H1 (cell line): ENCODE measurements at regions not wholly inside any gene's neighbourhood (a gene's known extent, or its start where the extent isn't known, plus 50 kb on each side); places are given as distances from the start of the nearest gene placed in this dataset.

Experiments
- CTCF ChIA-PET: fragments of 300-600 bp; sonication (Branson Sonifier 250); formaldehyde crosslinking; loops from one replicate; lab custom pipeline; 2021; ENCODE audit not compliant: partially characterized antibody; lab: Charles Lee
- POLR2A ChIA-PET: fragments of 300-600 bp; sonication (Branson Sonifier 250); formaldehyde crosslinking; loops from one replicate; lab custom pipeline; 2021; ENCODE audit warnings: inconsistent platforms; ENCODE audit not compliant: partially characterized antibody; lab: Charles Lee
- DNase-seq, 2 experiments: peaks; one replicate each; pipeline versions ENCODE4 v3.0.0 to v3.0.0-alpha.2; 2010 to 2022; ENCODE audit warnings: low spot score in 2 of 2, low read depth in 1 of 2, mixed read lengths in 1 of 2
- FAIRE-seq: peaks from 2 replicates; lab custom pipeline; 2011; peaks lifted over from hg19 to GRCh38; lab: Jason Lieb, UNC
- H2AFZ ChIP-seq: 2 replicates; pipeline ENCODE4 v1.8.1; 2012; ENCODE audit warnings: low read length, inconsistent platforms
- H2AK5ac ChIP-seq: 2 replicates; pipeline ENCODE4 v1.6.1; 2013; ENCODE audit warnings: low read depth, low read length
- H2BK120ac ChIP-seq: replicated peaks from 2 replicates; pipeline ENCODE3; 2013; ENCODE audit warnings: low read depth, low read length, inconsistent platforms
- H2BK12ac ChIP-seq: 2 replicates; pipeline ENCODE4 v1.6.1; 2013; ENCODE audit warnings: low read depth, low read length
- H2BK15ac ChIP-seq: 2 replicates; pipeline ENCODE4 v1.6.1; 2013; ENCODE audit warnings: low read length
- H2BK20ac ChIP-seq: 2 replicates; pipeline ENCODE4 v1.6.1; 2013; ENCODE audit warnings: low read length
- H2BK5ac ChIP-seq: 2 replicates; pipeline ENCODE4 v1.6.1; 2013; ENCODE audit warnings: low read depth, low read length
- H3K14ac ChIP-seq: 2 replicates; pipeline ENCODE4 v1.6.1; 2013; ENCODE audit warnings: inconsistent platforms; ENCODE audit not compliant: insufficient read length
- H3K18ac ChIP-seq: 2 replicates; pipeline ENCODE4 v1.6.1; 2013; ENCODE audit warnings: low read length; ENCODE audit errors: extremely low read depth
- H3K23ac ChIP-seq: 2 replicates; pipeline ENCODE4 v1.6.1; 2013; ENCODE audit warnings: inconsistent platforms; ENCODE audit not compliant: insufficient read length
- H3K23me2 ChIP-seq: 2 replicates; pipeline ENCODE4 v1.6.1; 2013; ENCODE audit warnings: low read depth, low read length
- H3K27ac ChIP-seq: 2 replicates; pipeline ENCODE4 v1.6.1; 2011; ENCODE audit warnings: low read depth, low read length, inconsistent platforms
- H3K27me3 ChIP-seq, 4 experiments: replicated peaks in 1 of 4; 1 replicate in 1 of 4; 2 replicates in 3 of 4; pipeline versions ENCODE4 v1.6.1 to v1.8.1; 2011 to 2013; ENCODE audit warnings: low read length in 3 of 4, mild to moderate bottlenecking in 3 of 4, inconsistent platforms in 2 of 4, mixed read lengths in 2 of 4, moderate library complexity in 1 of 4; ENCODE audit not compliant: control insufficient read depth in 3 of 4, insufficient read depth in 3 of 4; ENCODE audit errors: extremely low read depth in 1 of 4
- H3K36me3 ChIP-seq, 4 experiments: 2 replicates each; pipeline versions ENCODE4 v1.6.1 to v1.8.1; 2011 to 2013; ENCODE audit warnings: mild to moderate bottlenecking in 4 of 4, low read length in 3 of 4, moderate library complexity in 2 of 4, control low read depth in 1 of 4, inconsistent platforms in 1 of 4; ENCODE audit not compliant: insufficient read depth in 4 of 4, control insufficient read depth in 2 of 4
- H3K4ac ChIP-seq: replicated peaks from 2 replicates; pipeline ENCODE3; 2013; ENCODE audit warnings: low read length, low read depth, mixed read lengths, inconsistent platforms; ENCODE audit not compliant: insufficient read length
- H3K4me1 ChIP-seq, 4 experiments: replicated peaks in 1 of 4; 1 replicate in 1 of 4; 2 replicates in 3 of 4; pipeline versions ENCODE4 v1.6.1 to v1.8.1; 2011 to 2013; ENCODE audit warnings: low read length in 3 of 4, inconsistent platforms in 2 of 4, mixed read lengths in 1 of 4; ENCODE audit not compliant: insufficient read depth in 4 of 4, control insufficient read depth in 3 of 4
- H3K4me2 ChIP-seq, 2 experiments: 2 replicates each; pipeline versions ENCODE4 v1.6.1 to v1.8.1; 2011 to 2013; ENCODE audit warnings: low read depth in 2 of 2, low read length in 2 of 2, control low read depth in 1 of 2, inconsistent platforms in 1 of 2, mild to moderate bottlenecking in 1 of 2; ENCODE audit not compliant: insufficient read depth in 1 of 2
- H3K4me3 ChIP-seq, 4 experiments: fragments of 200-600, 300-600 bp in 1 of 4; sonication (generic), shearing (Covaris generic), sonication (Bioruptor Twin) in 1 of 4; 2 replicates each; pipeline versions ENCODE4 v1.5.1 to v1.8.1; 2011 to 2016; ENCODE audit warnings: low read length in 4 of 4, low read depth in 3 of 4, control low read depth in 2 of 4, inconsistent platforms in 2 of 4, mild to moderate bottlenecking in 2 of 4, mixed read lengths in 1 of 4, moderate library complexity in 1 of 4; ENCODE audit not compliant: insufficient read depth in 2 of 4; ENCODE audit errors: extremely low read depth in 1 of 4
- H3K56ac ChIP-seq: replicated peaks from 2 replicates; pipeline ENCODE3; 2013; ENCODE audit warnings: low read depth, mild to moderate bottlenecking, mixed read lengths, low read length, inconsistent platforms; ENCODE audit not compliant: insufficient read length
- H3K79me1 ChIP-seq: 2 replicates; pipeline ENCODE4 v1.6.1; 2013; ENCODE audit warnings: low read depth, low read length, control low read depth
- H3K79me2 ChIP-seq, 2 experiments: 2 replicates each; pipeline versions ENCODE4 v1.6.1 to v1.8.1; 2012 to 2013; ENCODE audit warnings: low read length in 2 of 2, mild to moderate bottlenecking in 2 of 2, inconsistent platforms in 1 of 2; ENCODE audit not compliant: insufficient read depth in 2 of 2, control insufficient read depth in 1 of 2
- H3K9ac ChIP-seq, 4 experiments: replicated peaks in 1 of 4; 1 replicate in 1 of 4; 2 replicates in 3 of 4; pipeline versions ENCODE4 v1.6.1 to v1.8.1; 2011 to 2013; ENCODE audit warnings: low read depth in 3 of 4, low read length in 3 of 4, control low read depth in 2 of 4, mild to moderate bottlenecking in 2 of 4, moderate library complexity in 2 of 4, inconsistent platforms in 1 of 4; ENCODE audit errors: extremely low read depth in 1 of 4
- H3K9me3 ChIP-seq, 2 experiments: 2 replicates each; pipeline versions ENCODE4 v1.6.1 to v1.8.1; 2012 to 2013; ENCODE audit warnings: mild to moderate bottlenecking in 2 of 2, moderate library complexity in 2 of 2, control low read depth in 1 of 2, inconsistent platforms in 1 of 2, low read depth in 1 of 2, low read length in 1 of 2, mixed read lengths in 1 of 2; ENCODE audit not compliant: insufficient read depth in 2 of 2
- H4K20me1 ChIP-seq, 2 experiments: replicated peaks in 1 of 2; 2 replicates each; pipeline versions ENCODE3 to v1.8.1; 2011 to 2013; ENCODE audit warnings: inconsistent platforms in 2 of 2, low read length in 2 of 2, mild to moderate bottlenecking in 1 of 2; ENCODE audit not compliant: insufficient read depth in 2 of 2, control insufficient read depth in 1 of 2
- H4K5ac ChIP-seq: 2 replicates; pipeline ENCODE4 v1.6.1; 2013; ENCODE audit warnings: low read length, low read depth, mixed read lengths, inconsistent platforms; ENCODE audit not compliant: insufficient read length
- H4K8ac ChIP-seq: 2 replicates; pipeline ENCODE4 v1.8.0; 2013; ENCODE audit warnings: mild to moderate bottlenecking, moderate library complexity, low read length, inconsistent platforms; ENCODE audit not compliant: insufficient read depth; ENCODE audit errors: extremely low read depth
- H4K91ac ChIP-seq: replicated peaks from 2 replicates; pipeline ENCODE3; 2013; ENCODE audit warnings: low read length, mixed read lengths, inconsistent platforms; ENCODE audit not compliant: insufficient read length
- CBX5 ChIP-seq: fragments of 300-800, 300-1000 bp; sonication (generic); IDR thresholded peaks from 2 replicates; pipeline ENCODE4 v1.7.1; 2016; ENCODE audit warnings: antibody characterized with exemption, low read length, low read depth
- GTF2F1 ChIP-seq: IDR thresholded peaks from 2 replicates; pipeline ENCODE4 v1.6.1; 2012; ENCODE audit warnings: low read depth, low read length, improper control_type of control experiment, borderline replicate concordance
- JUN ChIP-seq: IDR thresholded peaks from 2 replicates; pipeline ENCODE4 v1.6.1; 2011; ENCODE audit warnings: low read depth, mild to moderate bottlenecking, improper control_type of control experiment, low read length
- RNF2 ChIP-seq: fragments of 200-900, 300-1000 bp; sonication (generic); IDR thresholded peaks from 2 replicates; pipeline ENCODE4 v1.7.1; 2016; ENCODE audit warnings: borderline replicate concordance, low read depth, mild to moderate bottlenecking, antibody characterized with exemption, low read length; ENCODE audit not compliant: poor library complexity, severe bottlenecking; ENCODE audit errors: missing control alignments
- SP1 ChIP-seq: IDR thresholded peaks from 2 replicates; pipeline ENCODE4 v1.6.1; 2011; ENCODE audit warnings: low read depth, low read length
- WGBS, 2 experiments: shearing (Covaris generic) in 1 of 2; methylation state at CpG; one replicate each; pipeline versions ENCODE4 v1.1.6 to v1.1.7; 2013 to 2015; ENCODE audit warnings: low lambda C conversion rate in 2 of 2, mixed read lengths in 2 of 2, inconsistent platforms in 1 of 2, low coverage in 1 of 2, missing lambda C conversion rate in 1 of 2; ENCODE audit not compliant: insufficient replicate concordance in 2 of 2, insufficient coverage in 1 of 2, insufficient read length in 1 of 2; ENCODE audit errors: extremely low coverage in 1 of 2, missing lambda C conversion rate in 1 of 2; 5-methylcytosine and 5-hydroxymethylcytosine counted together

GRCh38 chr10:59019603-59020002 is 156.8 kb upstream of the PHYHIPL start:
- no peak overlapping the region for H3K4me3 ChIP-seq
- H3K79me2 ChIP-seq: no peaks in the 10 kb centered on the region
- DNase-seq (no peak), FAIRE-seq (no peak)
- no peak overlapping the region for H3K9ac ChIP-seq
- no peaks in the 10 kb centered on the region for H3K27me3 ChIP-seq
- H4K91ac ChIP-seq: no peak overlapping the region
- no peak overlapping the region for H3K27ac ChIP-seq
- H3K23me2 ChIP-seq: no peaks in the 10 kb centered on the region
- 61% methylated on average over 3 of the region's 3 CpGs; no CpG with 5 or more reads in 1 of the 2 experiments for WGBS, 2 experiments
- H4K5ac ChIP-seq: no peak overlapping the region
- H3K14ac ChIP-seq: no peak overlapping the region
- no peak overlapping the region for H2AK5ac ChIP-seq
- H3K79me1 ChIP-seq: no peaks in the 10 kb centered on the region
- H3K4me2 ChIP-seq: no peak overlapping the region
- H3K4ac ChIP-seq: no peak overlapping the region
- H2AFZ ChIP-seq: no peak overlapping the region
- no peak overlapping the region for H2BK5ac ChIP-seq
- H3K23ac ChIP-seq: no peak overlapping the region
- no peaks in the 10 kb centered on the region for H4K20me1 ChIP-seq
- peaks cover 0 to 5% (median 0%) of the 10 kb centered on the region in 4 experiments; a peak in 1 of 7 replicates for H3K4me1 ChIP-seq
- H3K9me3 ChIP-seq: no peaks in the 10 kb centered on the region
- no peak overlapping the region for H2BK20ac ChIP-seq
- no peak overlapping the region for H2BK12ac ChIP-seq
- H3K36me3 ChIP-seq: no peaks in the 10 kb centered on the region
- no peak overlapping the region for H4K8ac ChIP-seq
- ChIA-PET CTCF (no interaction called here), POLR2A (no interaction called here)
- no peak overlapping the region for H2BK120ac ChIP-seq
- no peak for TF ChIP-seq RNF2
- no peak for TF ChIP-seq JUN
- TF ChIP-seq CBX5: no peak
- peak; percentile 58; the same call in 1 of the 2 replicates for TF ChIP-seq SP1
- no peak for TF ChIP-seq GTF2F1
- no peak overlapping the region for H3K56ac ChIP-seq
- no peak overlapping the region for H3K18ac ChIP-seq
- no peak overlapping the region for H2BK15ac ChIP-seq
